ENCODE measurements at regions not wholly inside any gene's neighbourhood (a gene's known extent, or its start where the extent isn't known, plus 50 kb on each side); places are given as distances from the start of the nearest gene placed in this dataset.

DNA sequence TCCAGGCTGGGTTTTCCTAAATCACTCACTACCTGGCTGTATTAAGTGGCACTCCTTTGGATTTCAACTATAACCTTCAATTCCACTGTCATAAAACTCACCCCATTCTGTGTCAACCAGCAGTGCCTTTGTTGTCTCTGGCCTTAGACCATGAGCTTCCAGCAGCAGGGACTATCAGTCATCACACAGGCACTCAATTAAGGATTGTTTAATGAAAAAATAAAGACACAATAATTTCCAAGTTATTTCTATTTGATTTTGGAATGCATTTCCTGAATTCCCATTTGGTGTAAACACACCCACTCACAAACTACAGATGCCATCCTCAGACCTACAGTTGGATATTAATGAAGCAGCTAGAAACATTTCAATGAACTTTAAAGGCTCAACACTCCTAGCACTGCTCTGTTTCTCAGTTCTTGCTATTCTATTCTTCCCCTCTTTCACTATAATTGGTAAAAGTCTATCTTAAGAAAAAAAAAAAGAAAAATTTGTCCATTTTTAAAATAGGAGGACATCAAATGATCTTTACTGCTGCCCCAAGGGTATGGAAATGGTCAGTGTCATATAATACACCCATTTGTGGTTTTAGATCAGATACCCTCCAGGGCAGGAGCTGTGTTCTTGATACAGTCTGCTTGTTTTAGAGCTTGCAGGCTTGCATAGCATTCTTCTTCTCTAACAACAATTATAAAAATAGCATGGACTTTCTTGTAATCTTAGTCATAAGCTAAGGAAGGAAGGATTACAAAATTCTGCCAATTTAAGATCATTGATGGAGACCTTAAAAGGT lies 156.4 kb downstream of the PTGER3 start:
- TF ChIP-seq, protein P1, sequence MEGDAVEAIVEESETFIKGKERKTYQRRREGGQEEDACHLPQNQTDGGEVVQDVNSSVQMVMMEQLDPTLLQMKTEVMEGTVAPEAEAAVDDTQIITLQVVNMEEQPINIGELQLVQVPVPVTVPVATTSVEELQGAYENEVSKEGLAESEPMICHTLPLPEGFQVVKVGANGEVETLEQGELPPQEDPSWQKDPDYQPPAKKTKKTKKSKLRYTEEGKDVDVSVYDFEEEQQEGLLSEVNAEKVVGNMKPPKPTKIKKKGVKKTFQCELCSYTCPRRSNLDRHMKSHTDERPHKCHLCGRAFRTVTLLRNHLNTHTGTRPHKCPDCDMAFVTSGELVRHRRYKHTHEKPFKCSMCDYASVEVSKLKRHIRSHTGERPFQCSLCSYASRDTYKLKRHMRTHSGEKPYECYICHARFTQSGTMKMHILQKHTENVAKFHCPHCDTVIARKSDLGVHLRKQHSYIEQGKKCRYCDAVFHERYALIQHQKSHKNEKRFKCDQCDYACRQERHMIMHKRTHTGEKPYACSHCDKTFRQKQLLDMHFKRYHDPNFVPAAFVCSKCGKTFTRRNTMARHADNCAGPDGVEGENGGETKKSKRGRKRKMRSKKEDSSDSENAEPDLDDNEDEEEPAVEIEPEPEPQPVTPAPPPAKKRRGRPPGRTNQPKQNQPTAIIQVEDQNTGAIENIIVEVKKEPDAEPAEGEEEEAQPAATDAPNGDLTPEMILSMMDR (optimal IDR thresholded peaks at IDR 0.05 in 1 of 3, IDR thresholded peaks at IDR 0.05 in 1 of 3, conservative IDR thresholded peaks at IDR 0.05 in 1 of 3; ENCODE audit: extremely low read depth in 1 of 3, insufficient read depth in 2 of 3, low read length in 3 of 3): no peak
- no peak for TF ChIP-seq EZH2 (IDR thresholded peaks at IDR 0.05; ENCODE audit: low read length)
